Transverse colon (tissue), 4 donors: ENCODE measurements at regions not wholly inside any gene's neighbourhood (a gene's known extent, or its start where the extent isn't known, plus 50 kb on each side); places are given as distances from the start of the nearest gene placed in this dataset.

Experiments used
- DNase-seq: peaks from one replicate; pipeline ENCODE4 v3.0.0-alpha.2; 2019
- H3K27ac ChIP-seq, 4 donors: fragments of 200-600 bp; sonication (generic); 2 replicates each; pipeline ENCODE4 v1.5.1; 2016 to 2018; ENCODE audit warnings: inconsistent platforms in 4 of 4
- H3K27me3 ChIP-seq: fragments of 200-600 bp; sonication (generic); 2 replicates; pipeline ENCODE4 v1.5.1; 2017; ENCODE audit warnings: inconsistent platforms
- H3K36me3 ChIP-seq, 4 donors: fragments of 200-600 bp; sonication (generic); 2 replicates each; pipeline ENCODE4 v1.5.1; 2017 to 2019; ENCODE audit warnings: inconsistent platforms in 4 of 4
- H3K4me1 ChIP-seq, 4 donors: fragments of 200-600 bp; sonication (generic); 2 replicates each; pipeline ENCODE4 v1.5.1; 2017 to 2020; ENCODE audit warnings: inconsistent platforms in 4 of 4
- H3K4me3 ChIP-seq, 4 donors: fragments of 200-600 bp; sonication (generic); 1 replicate in 1 of 4; 2 replicates in 3 of 4; pipeline versions ENCODE4 v1.5.1 to v1.6.1; 2017 to 2019; ENCODE audit warnings: inconsistent platforms in 4 of 4
- H3K9me3 ChIP-seq, 2 donors: fragments of 200-600 bp; sonication (generic); 2 replicates each; pipeline ENCODE4 v1.5.1; 2017 to 2019; ENCODE audit warnings: inconsistent platforms in 2 of 2
- EP300 ChIP-seq: sonication (generic); formaldehyde crosslinking; IDR thresholded peaks from one replicate; pipeline ENCODE4 v1.6.1; 2017; ENCODE audit warnings: antibody characterized with exemption, low read depth
- POLR2A ChIP-seq: fragments of 450-650 bp; IDR thresholded peaks from one replicate; pipeline ENCODE4 v1.6.1; 2016; ENCODE audit warnings: antibody characterized with exemption, mild to moderate bottlenecking, moderate library complexity
- POLR2AphosphoS5 ChIP-seq, 3 donors: sonication (generic); formaldehyde crosslinking; IDR thresholded peaks; one replicate each; pipeline ENCODE4 v1.6.1; 2016; ENCODE audit warnings: antibody characterized with exemption in 3 of 3
- WGBS, 2 donors: methylation state at CpG; one replicate each; pipeline ENCODE4 v1.1.5; 2018; ENCODE audit warnings: low coverage in 1 of 2; 5-methylcytosine and 5-hydroxymethylcytosine counted together
- in situ Hi-C, 4 donors: fragments of 200-750 bp; cut with MboI; loops; one replicate each; pipeline versions ENCODE4 v1.15.0 to v1.15.1; 2017; ENCODE audit warnings: low sequenced_read_pairs in 3 of 4, low pct_ligation_motif_present in 1 of 4, low pct_unique_long_range_greater_than_20kb in 1 of 4
- intact Hi-C: fragments of 100-400 bp; cut with DNase I; formaldehyde crosslinking; loops from one replicate; pipeline ENCODE4 v1.15.1; 2023; ENCODE audit warnings: low total_unique reads
- TF ChIP-seq, protein P1 (sequence below), 5 experiments: fragments of 200-600 bp in 3 of 5; fragments of 450-650 bp in 2 of 5; sonication (generic) in 3 of 5; IDR thresholded peaks; 1 replicate in 2 of 5; 2 replicates in 3 of 5; pipeline ENCODE4 v1.5.1; 2016 to 2017; ENCODE audit warnings: antibody characterized with exemption in 5 of 5, inconsistent platforms in 3 of 5, mild to moderate bottlenecking in 2 of 5, moderate library complexity in 1 of 5

DNA sequence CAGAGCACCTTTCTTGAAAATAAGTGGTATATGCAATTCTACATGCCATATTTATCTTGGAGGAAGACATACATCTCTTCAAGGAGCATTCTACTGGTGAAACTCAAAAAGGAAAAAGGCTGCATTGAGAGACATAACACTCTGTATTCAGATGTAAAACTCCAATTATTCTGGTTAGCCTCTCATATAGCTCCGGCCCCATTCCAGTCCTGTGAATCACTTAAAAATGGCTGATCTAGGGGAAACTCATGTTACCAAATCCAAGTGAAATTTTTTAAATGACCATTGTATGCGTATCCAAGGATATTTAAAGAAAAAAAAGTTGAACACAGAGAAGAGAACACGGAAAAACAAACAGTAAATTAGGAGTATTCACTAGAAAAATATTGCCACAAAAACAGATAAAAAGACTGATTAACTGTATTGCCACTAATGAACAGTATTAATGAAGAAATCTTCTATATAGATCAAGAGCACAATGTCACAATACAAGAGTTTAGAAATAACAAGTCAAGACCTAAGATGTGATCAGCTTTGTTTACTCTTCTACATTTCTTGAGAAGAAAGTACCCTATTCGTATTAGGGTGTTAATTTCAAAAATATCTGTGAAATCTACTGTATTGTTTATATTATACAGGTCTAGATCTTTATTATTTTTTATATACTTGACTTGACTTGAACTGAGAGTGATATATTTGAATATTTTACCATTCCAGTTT lies 124.5 kb upstream of the GJE1 start:
- intact Hi-C loops (no loop called here), in situ Hi-C loops (no loop called here)
- H3K36me3 ChIP-seq: no peaks in the 10 kb centered on the region
- H3K4me1 ChIP-seq: no peaks in the 10 kb centered on the region
- no peak overlapping the region for H3K4me3 ChIP-seq
- 71 to 73% methylated on average over 4 of the region's 4 CpGs for WGBS, 2 donors
- H3K27ac ChIP-seq: no peak overlapping the region
- H3K27me3 ChIP-seq: no peaks in the 10 kb centered on the region
- DNase-seq: no peak
- peaks cover 0 to 4% of the 10 kb centered on the region in 2 donors for H3K9me3 ChIP-seq
- TF ChIP-seq POLR2AphosphoS5 (IDR thresholded peaks at IDR 0.05) (no peak), EP300 (no peak), POLR2A (no peak)
- TF ChIP-seq, protein P1, sequence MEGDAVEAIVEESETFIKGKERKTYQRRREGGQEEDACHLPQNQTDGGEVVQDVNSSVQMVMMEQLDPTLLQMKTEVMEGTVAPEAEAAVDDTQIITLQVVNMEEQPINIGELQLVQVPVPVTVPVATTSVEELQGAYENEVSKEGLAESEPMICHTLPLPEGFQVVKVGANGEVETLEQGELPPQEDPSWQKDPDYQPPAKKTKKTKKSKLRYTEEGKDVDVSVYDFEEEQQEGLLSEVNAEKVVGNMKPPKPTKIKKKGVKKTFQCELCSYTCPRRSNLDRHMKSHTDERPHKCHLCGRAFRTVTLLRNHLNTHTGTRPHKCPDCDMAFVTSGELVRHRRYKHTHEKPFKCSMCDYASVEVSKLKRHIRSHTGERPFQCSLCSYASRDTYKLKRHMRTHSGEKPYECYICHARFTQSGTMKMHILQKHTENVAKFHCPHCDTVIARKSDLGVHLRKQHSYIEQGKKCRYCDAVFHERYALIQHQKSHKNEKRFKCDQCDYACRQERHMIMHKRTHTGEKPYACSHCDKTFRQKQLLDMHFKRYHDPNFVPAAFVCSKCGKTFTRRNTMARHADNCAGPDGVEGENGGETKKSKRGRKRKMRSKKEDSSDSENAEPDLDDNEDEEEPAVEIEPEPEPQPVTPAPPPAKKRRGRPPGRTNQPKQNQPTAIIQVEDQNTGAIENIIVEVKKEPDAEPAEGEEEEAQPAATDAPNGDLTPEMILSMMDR (IDR thresholded peaks at IDR 0.05): no peak

DNA sequence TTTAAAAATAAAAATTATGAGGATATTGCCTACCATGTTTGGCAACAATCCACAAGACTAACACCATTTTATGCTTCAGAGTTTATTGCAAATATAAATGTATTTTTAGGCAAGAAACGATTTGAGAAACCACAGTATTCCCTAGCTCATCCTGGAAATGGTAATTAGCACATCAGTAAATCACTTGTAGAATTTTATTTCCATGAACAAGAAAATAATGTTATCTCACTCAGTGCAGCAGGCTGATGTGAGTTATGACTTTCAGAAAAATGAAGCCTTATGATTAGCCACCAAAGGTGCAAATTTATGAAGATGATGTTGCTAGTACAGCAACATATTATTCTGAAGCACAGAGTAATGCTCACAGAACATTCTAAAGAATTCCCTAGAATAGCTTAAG lies 127.7 kb upstream of the GJE1 start:
- 11 to 13% methylated on average over 1 of the region's 1 CpG for WGBS, 2 donors
- no peaks in the 10 kb centered on the region for H3K4me1 ChIP-seq
- no peak overlapping the region for H3K27ac ChIP-seq
- no peak for TF ChIP-seq EP300
- no peak for TF ChIP-seq POLR2A
- TF ChIP-seq POLR2AphosphoS5 (IDR thresholded peaks at IDR 0.05): no peak
- TF ChIP-seq, protein P1 (IDR thresholded peaks at IDR 0.05): no peak
- in situ Hi-C loops (no loop called here), intact Hi-C loops (no loop called here)
- H3K9me3 ChIP-seq: peaks cover 2 to 4% of the 10 kb centered on the region in 2 donors
- DNase-seq: no peak
- no peaks in the 10 kb centered on the region for H3K36me3 ChIP-seq
- no peak overlapping the region for H3K4me3 ChIP-seq
- H3K27me3 ChIP-seq: no peaks in the 10 kb centered on the region

DNA sequence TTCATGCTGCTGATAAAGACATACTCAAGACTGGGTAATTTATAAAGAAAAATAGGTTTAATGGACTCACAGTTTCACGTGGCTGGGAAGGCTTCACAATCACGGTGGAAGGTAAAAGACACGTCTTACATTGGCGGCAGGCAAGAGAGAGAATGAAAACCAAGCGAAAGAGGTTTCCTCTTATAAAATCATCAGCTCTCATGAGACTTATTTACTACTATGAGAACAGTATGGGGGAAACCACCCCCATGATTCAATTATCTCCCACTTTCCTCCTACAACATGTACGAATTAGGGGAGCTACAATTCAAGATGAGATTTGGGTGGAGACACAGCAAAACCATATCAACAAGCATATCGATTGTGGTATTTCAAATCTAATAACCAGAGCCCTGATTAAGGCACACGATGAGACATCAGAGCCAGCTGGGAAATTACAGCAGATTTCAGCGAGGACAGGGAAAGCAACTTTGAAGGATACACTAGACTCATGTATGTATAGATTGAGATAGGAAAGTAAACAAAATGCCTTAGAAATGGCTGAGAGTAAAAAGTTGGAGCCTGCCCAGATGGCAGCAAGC lies 129.8 kb upstream of the GJE1 start:
- TF ChIP-seq, protein P1 (IDR thresholded peaks at IDR 0.05): no peak
- TF ChIP-seq POLR2A (no peak), POLR2AphosphoS5 (IDR thresholded peaks at IDR 0.05) (no peak), EP300 (no peak)
- H3K4me1 ChIP-seq: no peaks in the 10 kb centered on the region
- H3K27ac ChIP-seq: no peak overlapping the region
- DNase-seq: no peak
- in situ Hi-C loops: no loop called here
- peaks cover under 1 to 11% of the 10 kb centered on the region in 2 donors for H3K9me3 ChIP-seq
- no peaks in the 10 kb centered on the region for H3K27me3 ChIP-seq
- intact Hi-C loops: no loop called here
- no peaks in the 10 kb centered on the region for H3K36me3 ChIP-seq
- 80 to 83% methylated on average over 9 of the region's 9 CpGs for WGBS, 2 donors
- no peak overlapping the region for H3K4me3 ChIP-seq

DNA sequence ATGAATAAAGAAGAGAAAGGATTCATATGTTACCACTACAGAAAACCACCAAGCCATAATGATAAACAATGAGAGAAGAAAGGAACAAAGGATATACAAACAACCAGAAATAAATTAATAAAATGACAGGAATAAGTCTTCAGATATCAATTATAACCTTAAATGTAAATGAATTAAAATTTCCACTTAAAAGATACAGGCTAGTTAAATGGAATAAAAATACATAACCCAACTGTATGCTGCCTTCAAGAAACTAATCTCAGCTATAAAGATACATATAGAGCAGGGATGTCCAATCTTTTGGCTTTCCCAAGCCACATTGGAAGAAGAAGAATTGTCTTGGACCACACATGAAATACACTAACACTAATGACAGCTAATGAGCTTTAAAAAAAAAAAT lies 135.9 kb upstream of the GJE1 start:
- intact Hi-C loops: no loop called here
- Histone ChIP-seq H3K4me1 (no peaks in the 10 kb centered on the region), H3K36me3 (no peaks in the 10 kb centered on the region), H3K27ac (no peak overlapping the region), H3K27me3 (no peaks in the 10 kb centered on the region), H3K4me3 (no peak overlapping the region), H3K9me3 (peaks cover 0 to 11% of the 10 kb centered on the region in 2 donors)
- in situ Hi-C loops: no loop called here
- TF ChIP-seq, protein P1 (IDR thresholded peaks at IDR 0.05): no peak
- TF ChIP-seq POLR2AphosphoS5 (IDR thresholded peaks at IDR 0.05): no peak
- no peak for TF ChIP-seq POLR2A
- TF ChIP-seq EP300: no peak
- DNase-seq: no peak
